SK-N-MC (cell line): ENCODE measurements at regions not wholly inside any gene's neighbourhood (a gene's known extent, or its start where the extent isn't known, plus 50 kb on each side); places are given as distances from the start of the nearest gene placed in this dataset.

Experiments used
- EZH2 ChIP-seq: fragments of 200-600 bp; sonication (generic); IDR thresholded peaks from one replicate; pipeline ENCODE4 v1.6.1; 2017; ENCODE audit warnings: antibody characterized with exemption
- POLR2AphosphoS5 ChIP-seq: IDR thresholded peaks from 2 replicates; pipeline ENCODE4 v1.6.1; 2012; ENCODE audit warnings: mild to moderate bottlenecking, low read depth, low read length, borderline replicate concordance

DNA sequence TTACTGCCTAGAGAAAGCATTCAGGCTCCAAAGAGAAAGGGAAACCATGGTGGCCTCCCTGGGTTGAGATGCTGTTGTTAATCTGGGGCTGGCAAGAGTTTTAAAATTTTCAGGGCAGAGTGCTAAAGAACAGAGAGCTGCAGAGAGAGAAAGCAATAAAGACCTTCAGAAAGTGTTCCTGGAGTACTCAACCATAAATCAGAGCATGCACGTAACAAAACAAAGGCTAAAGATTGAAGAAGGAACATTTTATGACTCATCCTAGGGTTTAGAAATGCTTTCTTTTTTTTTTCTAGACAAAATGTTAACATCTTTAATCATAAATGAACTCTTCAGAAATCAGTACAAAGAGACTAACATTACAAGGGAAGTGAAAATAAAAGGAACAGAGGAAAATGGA is 562.3 kb upstream of the NDST4 start:
- TF ChIP-seq POLR2AphosphoS5 (no peak), EZH2 (no peak)
